Transverse colon (tissue), 3 donors: ENCODE measurements at regions not wholly inside any gene's neighbourhood (a gene's known extent, or its start where the extent isn't known, plus 50 kb on each side); places are given as distances from the start of the nearest gene placed in this dataset.

ENCODE experiments used
- CTCF ChIP-seq, 5 experiments: fragments of 200-600 bp in 3 of 5; fragments of 450-650 bp in 2 of 5; sonication (generic) in 3 of 5; IDR thresholded peaks; 1 replicate in 2 of 5; 2 replicates in 3 of 5; pipeline ENCODE4 v1.5.1; 2016 to 2017; ENCODE audit warnings: antibody characterized with exemption in 5 of 5, inconsistent platforms in 3 of 5, mild to moderate bottlenecking in 2 of 5, moderate library complexity in 1 of 5
- POLR2A ChIP-seq: fragments of 450-650 bp; IDR thresholded peaks from one replicate; pipeline ENCODE4 v1.6.1; 2016; ENCODE audit warnings: antibody characterized with exemption, mild to moderate bottlenecking, moderate library complexity

- TF ChIP-seq POLR2A (no peak), CTCF (IDR thresholded peaks at IDR 0.05) (no peak)
Measured at GRCh38 chr1:224795591-224795990, 133.9 kb upstream of the DNAH14 start.
